ENCODE measurements at regions not wholly inside any gene's neighbourhood (a gene's known extent, or its start where the extent isn't known, plus 50 kb on each side); places are given as distances from the start of the nearest gene placed in this dataset.

DNA sequence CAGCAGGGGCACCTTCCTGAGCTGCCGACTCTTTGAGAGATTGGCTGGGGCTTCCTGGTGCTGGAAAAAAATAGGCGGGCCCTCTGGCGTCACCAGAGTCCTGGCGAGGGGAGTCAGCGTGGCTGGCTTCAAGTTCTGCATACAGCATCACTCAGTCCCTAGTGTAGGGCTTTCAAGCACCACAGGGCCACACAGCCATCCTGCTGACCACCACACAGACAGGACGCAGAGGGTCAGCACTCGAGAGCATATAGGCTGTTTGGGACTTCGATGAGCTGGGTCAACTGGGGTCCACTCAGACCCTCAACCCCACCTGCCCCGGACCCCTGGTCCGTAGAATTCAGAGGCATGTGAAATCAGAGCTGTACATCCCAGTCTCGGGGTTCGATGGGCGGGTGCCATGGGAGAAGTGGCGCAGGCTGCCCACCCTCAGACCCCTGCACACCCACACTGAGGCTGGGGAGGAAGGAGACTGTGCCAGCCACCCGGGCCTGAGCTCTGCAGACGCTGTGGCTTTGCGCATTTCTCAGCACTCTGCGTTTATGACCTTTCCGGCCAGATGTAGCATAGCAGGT lies 1131.9 kb downstream of the BRD1 start:
- TF ChIP-seq GATA2 (IDR thresholded peaks at IDR 0.05; ENCODE audit: low read depth, low read length) (no peak), GATA3 (IDR thresholded peaks at IDR 0.05; ENCODE audit: low read depth, low read length) (no peak)
